OCI-LY7 (cell line): ENCODE measurements at regions not wholly inside any gene's neighbourhood (a gene's known extent, or its start where the extent isn't known, plus 50 kb on each side); places are given as distances from the start of the nearest gene placed in this dataset.

ENCODE experiments used
- CTCF ChIP-seq: fragments of 200-600 bp; sonication (generic); conservative IDR thresholded peaks from 2 replicates; pipeline ENCODE4 v1.5.1; 2014; ENCODE audit warnings: mild to moderate bottlenecking, antibody characterized with exemption, low read length, moderate library complexity, mixed read lengths
- EZH2phosphoT487 ChIP-seq: fragments of 200-600 bp; sonication (generic); IDR thresholded peaks from 2 replicates; pipeline ENCODE4 v1.6.1; 2018; ENCODE audit warnings: low read depth, borderline replicate concordance, mild to moderate bottlenecking, mixed run types, antibody characterized with exemption, low read length, moderate library complexity, mixed read lengths

- TF ChIP-seq CTCF (no peak), EZH2phosphoT487 (no peak)
Measured at GRCh38 chr1:197844651-197845050, 57.8 kb upstream of the C1orf53 start.
